ENCODE measurements at regions not wholly inside any gene's neighbourhood (a gene's known extent, or its start where the extent isn't known, plus 50 kb on each side); places are given as distances from the start of the nearest gene placed in this dataset.
"Not testable (repeated sequence)": the region's sequence is repeated elsewhere in the genome, so short reads cannot be mapped to it uniquely, and the experiment has no call there.

DNA sequence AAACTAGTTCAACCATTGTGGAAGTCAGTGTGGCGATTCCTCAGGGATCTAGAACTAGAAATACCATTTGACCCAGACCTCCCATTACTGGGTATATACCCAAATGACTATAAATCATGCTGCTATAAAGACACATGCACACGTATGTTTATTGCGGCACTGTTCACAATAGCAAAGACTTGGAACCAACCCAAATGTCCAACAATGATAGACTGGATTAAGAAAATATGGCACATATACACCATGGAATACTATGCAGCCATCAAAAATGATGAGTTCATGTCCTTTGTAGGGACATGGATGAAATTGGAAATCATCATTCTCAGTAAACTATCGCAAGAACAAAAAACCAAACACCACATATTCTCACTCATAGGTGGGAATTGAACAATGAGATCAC, 754.7 kb upstream of the ADGRB3 start:
- DNase-seq = not testable (repeated sequence)

GRCh38 chr6:67879928-67880327, 755.2 kb upstream of the ADGRB3 start:
- not testable (repeated sequence) for DNase-seq

GRCh38 chr6:67879105-67879904, 755.8 kb upstream of the ADGRB3 start:
- DNase-seq = not testable (repeated sequence)

DNA sequence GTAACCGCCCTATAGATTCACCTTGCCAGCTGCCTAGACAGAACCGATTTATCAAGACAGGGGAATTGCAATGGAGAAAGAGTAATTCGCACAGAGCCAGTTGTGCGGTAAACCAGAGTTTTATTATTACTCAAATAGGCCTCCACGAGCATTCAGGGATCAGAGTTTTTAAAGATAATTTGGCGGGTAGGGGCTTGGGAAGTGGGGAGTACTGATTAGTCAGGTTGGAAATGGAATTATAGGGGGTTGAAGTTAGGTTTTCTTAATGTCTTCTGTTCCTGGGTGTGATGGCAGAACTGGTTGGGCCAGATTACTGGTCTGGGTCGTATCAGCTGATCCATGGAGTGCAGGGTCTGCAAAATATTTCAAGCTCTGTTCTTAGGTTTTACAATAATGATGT, 756.9 kb upstream of the ADGRB3 start:
- DNase-seq = not testable (repeated sequence)

DNA sequence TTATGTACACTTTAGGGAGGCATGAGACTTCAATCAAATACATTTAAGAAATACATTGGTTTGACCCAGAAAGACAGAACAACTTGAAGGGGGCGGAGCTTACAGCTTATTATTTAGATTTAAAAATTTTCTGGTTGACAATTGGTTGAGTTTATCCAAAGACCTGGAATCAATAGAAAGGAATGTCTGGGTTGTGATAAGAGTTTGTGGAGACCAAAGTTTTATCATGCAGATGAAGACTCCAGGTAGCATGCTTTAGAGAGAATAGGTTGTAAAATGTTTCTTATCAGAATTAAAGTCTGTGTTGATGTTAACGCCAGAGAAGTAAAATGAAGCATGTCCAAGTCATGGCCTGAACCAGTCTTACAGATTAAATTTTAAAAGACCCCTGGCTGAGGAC, 757.8 kb upstream of the ADGRB3 start:
- no peak for DNase-seq

- DNase-seq = no peak
Observed at GRCh38 chr6:67875877-67876383, 759.2 kb upstream of the ADGRB3 start.

- no peak for DNase-seq
Observed at GRCh38 chr6:67870321-67870720, 764.8 kb upstream of the ADGRB3 start.

DNA sequence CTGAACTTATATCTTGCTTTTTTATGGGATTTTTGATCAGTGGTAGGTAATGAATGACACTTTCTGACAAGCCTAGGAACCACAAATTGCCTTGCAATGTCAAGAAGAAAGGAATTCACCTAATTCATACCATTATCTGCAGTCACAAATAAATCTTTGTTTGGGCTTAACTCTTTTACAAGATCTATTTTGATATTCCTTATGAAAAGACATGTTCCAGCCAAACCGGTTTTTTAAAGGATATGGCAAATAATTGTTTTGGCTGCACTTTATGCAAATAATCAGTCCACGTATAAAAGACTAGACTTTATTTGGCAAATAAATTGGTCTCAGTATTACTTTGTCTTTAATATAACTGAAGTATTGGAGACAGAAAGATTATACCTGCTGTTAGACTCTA, 771.7 kb upstream of the ADGRB3 start:
- no peak for DNase-seq

- no peak for DNase-seq
Observed at GRCh38 chr6:67854098-67854497, 781.0 kb upstream of the ADGRB3 start.

DNA sequence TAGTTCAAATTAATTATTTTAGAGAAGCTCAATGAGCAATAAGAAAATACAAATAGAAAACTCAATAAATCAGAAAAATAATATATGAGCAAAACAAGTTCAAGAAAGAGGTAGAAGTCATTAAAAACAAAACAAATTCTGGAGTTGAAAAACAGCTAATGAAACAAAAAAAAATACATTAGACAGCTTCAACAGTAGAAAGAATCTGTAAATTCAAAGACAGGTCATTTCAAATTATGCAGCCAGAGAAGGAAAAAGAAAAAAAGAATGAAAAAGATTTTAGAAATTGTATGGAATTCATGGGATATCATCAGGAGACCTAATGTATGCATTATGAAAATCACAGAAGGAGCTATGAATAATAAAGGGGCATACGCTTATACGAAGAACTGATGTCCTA, 795.3 kb upstream of the ADGRB3 start:
- no peak for DNase-seq

- no peak for DNase-seq
Observed at GRCh38 chr6:67825201-67825895, 809.7 kb upstream of the ADGRB3 start.

- no peak for DNase-seq
Observed at GRCh38 chr6:67818322-67818721, 816.8 kb upstream of the ADGRB3 start.

DNA sequence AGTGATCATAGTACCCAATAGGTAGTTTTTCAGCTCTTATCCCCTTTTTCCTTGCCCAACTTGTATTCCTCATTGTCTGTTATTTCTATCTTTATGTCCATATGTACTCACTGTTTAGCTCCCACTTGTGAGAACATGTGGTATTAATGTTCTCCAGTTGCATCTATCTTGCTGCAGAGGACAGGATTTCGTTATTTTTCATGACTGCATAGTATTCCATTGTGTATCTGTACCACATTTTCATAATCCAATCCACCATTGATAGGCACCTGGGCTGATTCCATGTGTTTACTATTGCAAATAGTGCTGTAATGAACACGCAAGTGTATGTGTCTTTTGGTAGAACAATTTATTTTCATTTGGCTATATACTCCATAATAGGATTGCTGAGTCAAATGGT, 819.5 kb upstream of the ADGRB3 start:
- no peak for DNase-seq

GRCh38 chr6:67814262-67814661, 820.8 kb upstream of the ADGRB3 start:
- no peak for DNase-seq

DNA sequence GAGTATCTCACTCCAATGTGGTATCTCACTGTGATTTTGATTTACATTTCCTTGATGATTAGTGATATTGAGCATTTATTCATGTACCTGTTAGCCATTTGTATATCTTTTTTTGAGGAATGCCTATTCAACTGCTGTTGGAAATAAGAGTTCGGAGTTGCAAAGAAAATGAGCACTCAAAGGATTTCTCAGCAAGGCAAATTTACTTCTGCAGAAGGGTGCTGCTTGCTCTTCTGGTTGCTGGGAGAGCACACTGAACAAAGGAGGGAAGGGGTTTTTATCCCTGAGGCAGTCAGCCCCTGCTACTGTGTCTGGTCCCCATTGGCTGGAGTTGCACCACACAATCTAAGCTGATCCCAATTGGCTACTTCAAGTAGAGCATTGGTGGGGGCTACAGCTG, 822.4 kb upstream of the ADGRB3 start:
- DNase-seq = no peak

- DNase-seq = no peak
Observed at GRCh38 chr6:67812125-67812524, 823.0 kb upstream of the ADGRB3 start.

GRCh38 chr6:67811239-67812037, 823.6 kb upstream of the ADGRB3 start:
- no peak for DNase-seq

DNA sequence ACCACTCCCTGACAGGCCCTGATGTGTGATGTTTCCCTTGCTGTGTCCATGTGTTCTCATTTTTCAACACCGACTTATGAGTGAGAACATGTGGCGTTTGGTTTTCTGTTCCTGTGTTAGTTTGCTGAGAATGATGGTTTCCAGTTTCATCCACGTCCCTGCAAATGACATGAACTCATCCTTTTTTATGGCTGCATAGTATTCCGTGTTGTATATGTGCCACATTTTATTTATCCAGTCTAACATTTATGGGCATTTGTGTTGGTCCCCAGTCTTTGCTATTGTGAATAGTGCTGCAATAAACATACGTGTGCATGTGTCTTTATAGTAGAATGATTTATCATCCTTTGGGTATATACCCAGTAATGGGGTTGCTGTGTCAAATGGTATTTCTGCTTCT, 830.3 kb upstream of the ADGRB3 start:
- not testable (repeated sequence) for DNase-seq

DNA sequence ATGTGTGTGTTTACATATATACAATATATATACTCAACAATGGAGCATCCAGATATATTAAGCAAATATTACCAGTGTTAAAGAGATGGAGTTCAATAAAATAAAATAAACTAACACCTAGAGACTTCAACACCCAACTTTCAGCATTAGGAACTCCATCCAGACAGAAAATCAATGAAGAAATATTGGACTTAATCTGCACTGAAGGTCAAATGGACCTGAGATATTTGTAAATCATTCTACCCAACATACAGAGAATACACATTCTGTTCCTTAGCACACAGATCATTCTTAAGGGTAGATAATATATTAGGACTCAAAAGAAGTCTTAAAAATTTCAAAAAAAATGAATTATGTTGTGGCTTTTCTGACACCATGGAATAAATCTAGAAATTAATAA, 832.3 kb upstream of the ADGRB3 start:
- DNase-seq = no peak

DNA sequence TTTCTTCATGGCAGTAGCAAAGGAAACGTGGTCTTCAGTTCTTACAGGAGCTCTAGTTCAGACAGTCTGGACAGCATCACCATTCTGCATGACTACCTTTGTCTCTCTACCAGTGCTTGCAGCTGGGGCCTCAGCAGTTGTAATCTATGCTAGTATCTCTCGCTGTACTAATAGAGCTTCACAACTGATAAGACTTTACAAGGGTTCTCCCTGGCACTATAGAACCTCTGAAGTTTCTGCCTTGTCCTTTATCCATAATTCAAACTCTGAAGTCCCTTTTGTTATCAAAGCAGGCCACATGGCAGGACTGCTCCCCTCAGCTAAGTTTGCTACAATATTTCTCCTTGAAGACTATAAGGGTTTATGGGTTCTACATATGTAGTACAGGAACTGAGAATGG, 842.1 kb upstream of the ADGRB3 start:
- no peak for DNase-seq

DNA sequence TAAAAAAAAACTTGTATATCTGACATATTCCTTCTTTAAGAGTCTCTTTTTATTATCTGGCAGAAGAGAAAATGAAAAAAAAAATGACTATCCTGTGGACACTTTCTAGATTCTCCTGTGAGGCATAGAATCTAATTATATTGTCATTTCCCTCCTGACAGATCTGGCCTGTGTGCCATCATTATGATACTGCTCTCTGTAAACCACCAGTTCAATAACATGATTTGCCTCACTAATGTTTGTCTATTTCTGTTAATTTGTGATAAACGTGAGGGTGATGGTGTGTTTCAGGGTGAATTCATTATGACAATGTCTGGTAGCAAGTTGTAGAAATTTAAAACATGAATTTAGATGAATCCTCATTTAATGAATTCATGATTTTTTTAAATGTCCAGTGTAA, 844.5 kb upstream of the ADGRB3 start:
- no peak for DNase-seq

DNA sequence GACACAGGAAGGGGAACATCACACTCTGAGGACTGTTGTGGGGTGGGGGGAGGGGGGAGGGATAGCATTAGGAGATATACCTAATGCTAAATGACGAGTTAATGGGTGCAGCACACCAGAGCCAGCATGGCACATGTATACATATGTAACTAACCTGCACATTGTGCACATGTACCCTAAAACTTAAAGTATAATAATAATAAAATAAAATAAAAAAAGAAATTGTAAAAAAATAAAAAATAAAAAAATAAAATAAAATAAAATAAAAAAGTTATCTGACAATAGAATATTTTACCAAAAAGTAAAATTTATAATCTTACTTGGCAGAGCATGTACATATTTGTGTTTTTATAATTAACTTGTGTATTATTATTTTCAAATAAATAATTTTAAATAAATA, 848.0 kb upstream of the ADGRB3 start:
- not testable (repeated sequence) for DNase-seq
